BE2C (cell line): ENCODE measurements at regions not wholly inside any gene's neighbourhood (a gene's known extent, or its start where the extent isn't known, plus 50 kb on each side); places are given as distances from the start of the nearest gene placed in this dataset.
"Not testable (repeated sequence)": the region's sequence is repeated elsewhere in the genome, so short reads cannot be mapped to it uniquely, and the experiment has no call there.

Source experiments
- DNase-seq: peaks from one replicate; pipeline ENCODE4 v3.0.0-alpha.2; 2020
- H3K27me3 ChIP-seq: fragments of 250-450 bp; sonication (Bioruptor Pico); 2 replicates; pipeline ENCODE4 v1.5.1; 2020; ENCODE audit warnings: mild to moderate bottlenecking
- H3K36me3 ChIP-seq: fragments of 250-450 bp; sonication (Bioruptor Pico); 2 replicates; pipeline ENCODE4 v1.5.1; 2020; ENCODE audit warnings: mild to moderate bottlenecking
- H3K4me1 ChIP-seq: fragments of 250-450 bp; sonication (Bioruptor Pico); 2 replicates; pipeline ENCODE4 v1.5.1; 2020
- H3K4me3 ChIP-seq: 2 replicates; pipeline ENCODE4 v1.5.1; 2011; ENCODE audit warnings: low read depth, low read length
- H3K9me3 ChIP-seq: fragments of 250-450 bp; sonication (Bioruptor Pico); 2 replicates; pipeline ENCODE4 v1.5.1; 2020
- CTCF ChIP-seq: IDR thresholded peaks from 2 replicates; pipeline ENCODE4 v1.5.1; 2012; ENCODE audit warnings: mild to moderate bottlenecking, low read depth, low read length

GRCh38 chr4:114332119-114332518 lies 266.5 kb upstream of the UGT8 start:
- TF ChIP-seq CTCF = no peak
- Histone ChIP-seq H3K9me3 (no peaks in the 10 kb centered on the region), H3K27me3 (no peaks in the 10 kb centered on the region), H3K4me3 (no peak overlapping the region), H3K4me1 (no peaks in the 10 kb centered on the region), H3K36me3 (no peaks in the 10 kb centered on the region)
- DNase-seq = no peak

- H3K9me3 ChIP-seq, H3K4me3 ChIP-seq, DNase-seq, H3K27me3 ChIP-seq, H3K36me3 ChIP-seq, H3K4me1 ChIP-seq: not testable (repeated sequence)
Observed at GRCh38 chr4:114334363-114334762, 264.2 kb upstream of the UGT8 start.

- Histone ChIP-seq H3K4me3 (no peak overlapping the region), H3K36me3 (no peaks in the 10 kb centered on the region), H3K27me3 (no peaks in the 10 kb centered on the region), H3K9me3 (no peaks in the 10 kb centered on the region), H3K4me1 (no peaks in the 10 kb centered on the region)
- DNase-seq = no peak
- TF ChIP-seq CTCF = no peak
Observed at GRCh38 chr4:114334884-114335330, 263.7 kb upstream of the UGT8 start.

GRCh38 chr4:114335339-114335738 lies 263.3 kb upstream of the UGT8 start:
- TF ChIP-seq CTCF = no peak
- no peaks in the 10 kb centered on the region for H3K9me3 ChIP-seq
- H3K4me1 ChIP-seq = no peaks in the 10 kb centered on the region
- no peaks in the 10 kb centered on the region for H3K36me3 ChIP-seq
- H3K4me3 ChIP-seq = no peak overlapping the region
- DNase-seq = no peak
- no peaks in the 10 kb centered on the region for H3K27me3 ChIP-seq

GRCh38 chr4:114343015-114343414 lies 255.6 kb upstream of the UGT8 start:
- Histone ChIP-seq H3K27me3 (no peaks in the 10 kb centered on the region), H3K4me1 (no peaks in the 10 kb centered on the region), H3K36me3 (no peaks in the 10 kb centered on the region), H3K9me3 (no peaks in the 10 kb centered on the region), H3K4me3 (no peak overlapping the region)
- no peak for TF ChIP-seq CTCF
- DNase-seq = no peak

- no peak for TF ChIP-seq CTCF
- Histone ChIP-seq H3K9me3 (no peaks in the 10 kb centered on the region), H3K27me3 (no peaks in the 10 kb centered on the region), H3K4me1 (no peaks in the 10 kb centered on the region), H3K36me3 (no peaks in the 10 kb centered on the region), H3K4me3 (no peak overlapping the region)
- DNase-seq = no peak
Observed at GRCh38 chr4:114349543-114350175, 248.9 kb upstream of the UGT8 start.

GRCh38 chr4:114358901-114359300 lies 239.7 kb upstream of the UGT8 start:
- Histone ChIP-seq H3K4me1 (no peaks in the 10 kb centered on the region), H3K27me3 (no peaks in the 10 kb centered on the region), H3K36me3 (no peaks in the 10 kb centered on the region), H3K4me3 (no peak overlapping the region), H3K9me3 (no peaks in the 10 kb centered on the region)
- no peak for TF ChIP-seq CTCF
- DNase-seq = no peak
